ENCODE measurements at regions not wholly inside any gene's neighbourhood (a gene's known extent, or its start where the extent isn't known, plus 50 kb on each side); places are given as distances from the start of the nearest gene placed in this dataset.
A peak's percentile ranks its signal among the peaks of the same experiment; 100 is the strongest.

- DNase-seq, result no peak
Measured at GRCh38 chr1:198472997-198473396, 67.5 kb downstream of the ATP6V1G3 start.

- DNase-seq, result no peak
Measured at GRCh38 chr1:198472119-198472518, 68.4 kb downstream of the ATP6V1G3 start.

GRCh38 chr1:198467907-198468306 lies 72.6 kb downstream of the ATP6V1G3 start:
- DNase-seq, result no peak

GRCh38 chr1:198467342-198467741 lies 73.1 kb downstream of the ATP6V1G3 start:
- no peak for DNase-seq

- DNase-seq, result peak; percentile 59
Measured at GRCh38 chr1:198465201-198466144, 75.0 kb downstream of the ATP6V1G3 start.

- DNase-seq, result no peak
Measured at GRCh38 chr1:198463709-198464108, 76.8 kb downstream of the ATP6V1G3 start.

- no peak for DNase-seq
Measured at GRCh38 chr1:198462365-198463019, 78.0 kb downstream of the ATP6V1G3 start.

GRCh38 chr1:198455966-198456365 lies 84.5 kb downstream of the ATP6V1G3 start:
- no peak for DNase-seq

GRCh38 chr1:198449727-198450433 lies 90.6 kb downstream of the ATP6V1G3 start:
- DNase-seq, result no peak

GRCh38 chr1:198449261-198449660 lies 91.2 kb downstream of the ATP6V1G3 start:
- no peak for DNase-seq

- no peak for DNase-seq
Measured at GRCh38 chr1:198447468-198447867, 93.0 kb downstream of the ATP6V1G3 start.

- peak; percentile 18 for DNase-seq
Measured at GRCh38 chr1:198445872-198446271, 94.6 kb downstream of the ATP6V1G3 start.

- no peak for DNase-seq
Measured at GRCh38 chr1:198444792-198445191, 95.7 kb downstream of the ATP6V1G3 start.

- no peak for DNase-seq
Measured at GRCh38 chr1:198443365-198444233, 96.9 kb downstream of the ATP6V1G3 start.

- DNase-seq, result no peak
Measured at GRCh38 chr1:198440842-198441241, 99.6 kb downstream of the ATP6V1G3 start.

- DNase-seq, result no peak
Measured at GRCh38 chr1:198437332-198437731, 103.1 kb downstream of the ATP6V1G3 start.

- no peak for DNase-seq
Measured at GRCh38 chr1:198436276-198436675, 104.2 kb downstream of the ATP6V1G3 start.

- DNase-seq, result no peak
Measured at GRCh38 chr1:198435056-198435455, 105.4 kb downstream of the ATP6V1G3 start.

GRCh38 chr1:198424441-198424840 lies 116.0 kb downstream of the ATP6V1G3 start:
- DNase-seq, result no peak

- DNase-seq, result peak; percentile 20
Measured at GRCh38 chr1:198423673-198424072, 116.8 kb downstream of the ATP6V1G3 start.

GRCh38 chr1:198417039-198417438 lies 123.4 kb downstream of the ATP6V1G3 start:
- no peak for DNase-seq

GRCh38 chr1:198416296-198416695 lies 124.2 kb downstream of the ATP6V1G3 start:
- DNase-seq, result no peak

Data from NCI-H1105 treated with DMSO at 0.1 percent for 48 hours (cell line).